ENCODE measurements at regions not wholly inside any gene's neighbourhood (a gene's known extent, or its start where the extent isn't known, plus 50 kb on each side); places are given as distances from the start of the nearest gene placed in this dataset.

DNA sequence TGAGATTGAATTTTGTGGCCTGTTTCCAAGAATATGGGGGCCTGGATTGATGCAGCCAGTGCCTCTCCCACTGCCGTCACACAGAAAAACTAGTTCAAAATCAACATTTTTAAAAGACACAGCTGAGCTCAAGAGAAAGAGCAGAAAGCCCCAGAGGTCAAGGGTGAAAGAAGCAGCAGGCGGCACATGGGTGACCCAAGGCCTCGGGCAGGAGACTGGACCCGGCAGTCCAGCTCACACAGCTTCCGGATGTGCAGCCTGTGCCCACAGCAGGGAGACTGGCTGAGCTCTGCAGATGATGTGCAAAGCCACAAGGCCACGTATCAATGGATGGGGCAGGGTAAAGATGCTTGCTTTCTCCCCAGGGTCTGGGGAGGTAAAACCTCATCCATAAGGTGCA lies 50.4 kb upstream of the RNF32 start:
- no peaks in the 10 kb centered on the region for H3K36me3 ChIP-seq (replicated peaks)
- in situ Hi-C loops (cut with HindIII; ENCODE audit: low pct_ligation_motif_present, low sequenced_read_pairs), result no loop called here
- no peak overlapping the region for H3K4me3 ChIP-seq (ENCODE audit: low read depth, low read length)
- no peak for DNase-seq
- H3K27me3 ChIP-seq (replicated peaks), result no peaks in the 10 kb centered on the region
- TF ChIP-seq, protein P1, sequence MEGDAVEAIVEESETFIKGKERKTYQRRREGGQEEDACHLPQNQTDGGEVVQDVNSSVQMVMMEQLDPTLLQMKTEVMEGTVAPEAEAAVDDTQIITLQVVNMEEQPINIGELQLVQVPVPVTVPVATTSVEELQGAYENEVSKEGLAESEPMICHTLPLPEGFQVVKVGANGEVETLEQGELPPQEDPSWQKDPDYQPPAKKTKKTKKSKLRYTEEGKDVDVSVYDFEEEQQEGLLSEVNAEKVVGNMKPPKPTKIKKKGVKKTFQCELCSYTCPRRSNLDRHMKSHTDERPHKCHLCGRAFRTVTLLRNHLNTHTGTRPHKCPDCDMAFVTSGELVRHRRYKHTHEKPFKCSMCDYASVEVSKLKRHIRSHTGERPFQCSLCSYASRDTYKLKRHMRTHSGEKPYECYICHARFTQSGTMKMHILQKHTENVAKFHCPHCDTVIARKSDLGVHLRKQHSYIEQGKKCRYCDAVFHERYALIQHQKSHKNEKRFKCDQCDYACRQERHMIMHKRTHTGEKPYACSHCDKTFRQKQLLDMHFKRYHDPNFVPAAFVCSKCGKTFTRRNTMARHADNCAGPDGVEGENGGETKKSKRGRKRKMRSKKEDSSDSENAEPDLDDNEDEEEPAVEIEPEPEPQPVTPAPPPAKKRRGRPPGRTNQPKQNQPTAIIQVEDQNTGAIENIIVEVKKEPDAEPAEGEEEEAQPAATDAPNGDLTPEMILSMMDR (IDR thresholded peaks at IDR 0.05; ENCODE audit: low read depth, low read length, missing control alignments), result no peak
- H3K27ac ChIP-seq, result no peak overlapping the region

DNA sequence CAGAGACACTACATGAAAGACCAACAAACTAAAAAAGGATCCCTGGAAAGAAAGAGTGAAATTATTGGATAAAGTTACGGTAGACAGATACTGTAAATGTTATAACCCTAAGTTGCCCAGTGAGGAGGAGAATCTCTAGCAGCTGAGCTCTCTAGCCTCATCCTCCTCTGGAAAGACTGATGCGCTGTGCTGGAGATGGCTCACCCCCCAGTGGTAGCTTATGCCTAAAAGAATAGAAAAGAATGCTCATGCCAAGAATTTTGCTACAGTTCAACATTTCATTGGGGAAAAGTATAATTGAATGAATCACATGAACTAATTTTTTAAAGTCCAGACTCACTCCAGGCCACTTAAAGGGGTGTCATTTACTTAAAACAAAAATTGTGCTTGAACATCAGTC lies 50.8 kb upstream of the RNF32 start:
- in situ Hi-C loops (cut with HindIII; ENCODE audit: low pct_ligation_motif_present, low sequenced_read_pairs), result no loop called here
- no peaks in the 10 kb centered on the region for H3K27me3 ChIP-seq (replicated peaks)
- H3K4me3 ChIP-seq (ENCODE audit: low read depth, low read length), result no peak overlapping the region
- TF ChIP-seq, protein P1 (IDR thresholded peaks at IDR 0.05; ENCODE audit: low read depth, low read length, missing control alignments), result no peak
- H3K27ac ChIP-seq, result no peak overlapping the region
- no peaks in the 10 kb centered on the region for H3K36me3 ChIP-seq (replicated peaks)
- DNase-seq, result no peak

DNA sequence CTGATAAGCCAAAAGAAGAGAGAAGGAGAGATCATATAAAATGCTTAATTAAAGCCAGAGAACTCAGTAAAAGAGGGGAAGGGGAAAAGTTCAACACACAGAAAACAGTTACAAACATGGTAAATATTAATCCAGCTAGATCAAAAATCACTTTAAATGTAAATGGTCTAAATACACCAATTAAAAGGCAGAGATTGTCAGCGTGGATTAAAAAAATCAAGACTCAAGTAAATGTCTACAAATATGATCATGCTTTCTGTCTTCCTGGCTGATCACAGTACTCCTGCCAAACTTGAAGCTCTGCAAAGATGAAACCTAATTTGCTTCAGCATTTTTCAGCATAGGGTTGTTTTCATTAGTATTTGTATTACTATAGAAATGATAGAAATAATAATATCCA lies 54.6 kb upstream of the RNF32 start:
- in situ Hi-C loops (cut with HindIII; ENCODE audit: low pct_ligation_motif_present, low sequenced_read_pairs), result no loop called here
- DNase-seq, result no peak
- Histone ChIP-seq H3K27me3 (replicated peaks) (no peaks in the 10 kb centered on the region), H3K4me3 (ENCODE audit: low read depth, low read length) (no peak overlapping the region), H3K27ac (no peak overlapping the region), H3K36me3 (replicated peaks) (no peaks in the 10 kb centered on the region)
- TF ChIP-seq, protein P1 (IDR thresholded peaks at IDR 0.05; ENCODE audit: low read depth, low read length, missing control alignments), result no peak

DNA sequence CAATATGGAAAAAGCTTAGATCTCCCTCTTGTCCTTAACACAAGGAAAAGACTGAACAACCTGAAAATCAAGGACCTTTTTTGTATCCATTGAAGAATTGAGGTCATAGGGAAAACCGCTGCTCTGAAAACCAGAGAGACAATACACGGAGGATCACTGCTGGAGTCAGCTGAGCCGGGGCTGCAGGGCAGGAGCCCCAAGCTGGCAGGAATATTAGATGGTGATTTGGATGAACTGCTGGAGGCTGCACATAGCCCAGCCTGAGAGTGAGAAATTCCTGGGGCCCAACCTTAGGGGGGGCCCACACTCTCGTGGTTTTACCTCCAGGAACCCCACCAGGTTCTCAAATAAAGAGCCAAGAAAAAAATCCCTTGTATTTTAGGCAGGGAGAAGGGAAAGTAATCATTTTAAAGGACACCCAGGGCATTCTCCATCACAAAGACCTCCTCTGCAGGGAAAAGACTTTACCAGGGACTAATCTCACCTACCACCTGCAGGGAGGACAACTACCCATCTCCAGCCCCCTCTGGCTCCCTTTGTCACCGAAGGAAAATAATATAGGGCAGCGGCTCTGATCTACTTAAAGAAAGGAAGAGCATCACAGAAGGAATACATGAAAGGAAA lies 55.4 kb upstream of the RNF32 start:
- TF ChIP-seq, protein P1 (IDR thresholded peaks at IDR 0.05; ENCODE audit: low read depth, low read length, missing control alignments), result no peak
- no peak for DNase-seq
- no peaks in the 10 kb centered on the region for H3K36me3 ChIP-seq (replicated peaks)
- H3K4me3 ChIP-seq (ENCODE audit: low read depth, low read length), result no peak overlapping the region
- no peaks in the 10 kb centered on the region for H3K27me3 ChIP-seq (replicated peaks)
- in situ Hi-C loops (cut with HindIII; ENCODE audit: low pct_ligation_motif_present, low sequenced_read_pairs), result no loop called here
- H3K27ac ChIP-seq, result no peak overlapping the region

DNA sequence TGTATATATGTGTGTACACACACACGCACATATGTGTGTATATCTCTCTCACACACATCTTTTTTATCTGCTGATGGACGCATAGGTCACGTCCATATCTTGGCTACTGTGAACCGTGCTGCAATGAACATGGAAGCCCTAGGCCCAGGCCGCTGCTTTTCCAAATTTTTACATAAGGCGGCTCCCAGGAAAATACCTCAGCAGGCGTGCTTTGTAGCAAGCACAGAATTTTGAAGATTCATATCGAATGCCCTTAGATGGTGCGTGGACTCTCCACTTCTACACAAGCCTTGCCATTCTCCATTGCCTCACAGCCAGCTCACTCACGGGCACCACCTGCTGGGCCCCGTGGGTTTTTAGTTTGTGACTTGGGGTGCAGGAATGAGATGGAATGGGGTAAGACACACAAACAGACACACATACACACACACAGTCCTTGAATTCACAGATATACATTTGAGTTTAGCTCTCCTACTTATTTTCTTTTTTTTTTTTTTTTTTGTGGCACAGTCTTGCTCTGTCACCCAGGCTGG lies 57.9 kb upstream of the RNF32 start:
- in situ Hi-C loops (cut with HindIII; ENCODE audit: low pct_ligation_motif_present, low sequenced_read_pairs), result no loop called here

More for the DNA sequence above, 57.9 kb upstream of the RNF32 start:
- Histone ChIP-seq H3K27ac (no peak overlapping the region), H3K4me3 (ENCODE audit: low read depth, low read length) (no peak overlapping the region), H3K36me3 (replicated peaks) (no peaks in the 10 kb centered on the region), H3K27me3 (replicated peaks) (no peaks in the 10 kb centered on the region)
- DNase-seq, result no peak
- TF ChIP-seq, protein P1 (IDR thresholded peaks at IDR 0.05; ENCODE audit: low read depth, low read length, missing control alignments), result no peak

All from brain microvascular endothelial cell (primary cell).